ENCODE measurements at regions not wholly inside any gene's neighbourhood (a gene's known extent, or its start where the extent isn't known, plus 50 kb on each side); places are given as distances from the start of the nearest gene placed in this dataset.

- no peaks in the 10 kb centered on the region for H4K20me1 ChIP-seq (ENCODE audit: control insufficient read depth, insufficient read depth)
- no peak overlapping the region for H3K4me2 ChIP-seq (ENCODE audit: control insufficient read depth, insufficient read depth)
- H2AFZ ChIP-seq (ENCODE audit: control insufficient read depth, low read depth, low read length): no peak overlapping the region
- ChIA-PET CTCF (no interaction called here), POLR2A (no interaction called here), RAD21 (ENCODE audit: unreplicated experiment) (interaction anchor here (0.8 kb wide), 1 partner anchor 356 kb away, joined by 3 read pairs; no protein-coding TSS in a partner anchor), SMC1A (ENCODE audit: uncharacterized antibody, unreplicated experiment) (no interaction called here)
- in situ Hi-C loops (cut with MboI): no loop called here
- intact Hi-C loops (cut with micrococcal nuclease; ENCODE audit: unreplicated experiment): no loop called here
- no TSS peak for BruUV-seq (replicated peaks)
- H3K79me2 ChIP-seq (ENCODE audit: control insufficient read depth, insufficient read depth, low read length): no peaks in the 10 kb centered on the region
- no peaks in the 10 kb centered on the region for H3K4me1 ChIP-seq (ENCODE audit: control insufficient read depth, insufficient read depth, low read length)
- H3K36me3 ChIP-seq (ENCODE audit: control insufficient read depth in 2 of 2, insufficient read depth in 2 of 2, low read length in 1 of 2): no peaks in the 10 kb centered on the region
- H3K27ac ChIP-seq (ENCODE audit: control insufficient read depth, insufficient read depth): no peak overlapping the region
- no peak for FAIRE-seq
- no peaks in the 10 kb centered on the region for H3K27me3 ChIP-seq (replicated peaks in 1 of 2; ENCODE audit: control insufficient read depth in 2 of 2, insufficient read depth in 2 of 2, low read length in 1 of 2)
- no peaks in the 10 kb centered on the region for H3K9me3 ChIP-seq (replicated peaks; ENCODE audit: control insufficient read depth, insufficient read depth, low read length)
- 38% methylated on average over 8 of the region's 8 CpGs for WGBS (ENCODE audit: insufficient coverage, insufficient replicate concordance, low lambda C conversion rate, missing lambda C conversion rate)
- no peak for DNase-seq (ENCODE audit: low read depth, low spot score)
- no peak for ATAC-seq
- H3K4me3 ChIP-seq: no peak overlapping the region
- TF ChIP-seq POLR2AphosphoS2 (IDR thresholded peaks at IDR 0.05; ENCODE audit: low read depth, low read length): no peak
- TF ChIP-seq RAD21 (IDR thresholded peaks at IDR 0.05; ENCODE audit: insufficient read depth, low read depth, low read length): no peak
- H3K9ac ChIP-seq (ENCODE audit: control insufficient read depth, insufficient read depth, low read length): no peak overlapping the region
Observed at GRCh38 chr1:87682565-87682964, 353.9 kb downstream of the LMO4 start.

- Histone ChIP-seq H3K27me3 (replicated peaks in 1 of 2; ENCODE audit: control insufficient read depth in 2 of 2, insufficient read depth in 2 of 2, low read length in 1 of 2) (no peaks in the 10 kb centered on the region; a peak in 1 of 4 replicates), H4K20me1 (ENCODE audit: control insufficient read depth, insufficient read depth) (no peaks in the 10 kb centered on the region), H3K9me3 (replicated peaks; ENCODE audit: control insufficient read depth, insufficient read depth, low read length) (no peaks in the 10 kb centered on the region), H3K36me3 (ENCODE audit: control insufficient read depth in 2 of 2, insufficient read depth in 2 of 2, low read length in 1 of 2) (no peaks in the 10 kb centered on the region), H3K27ac (ENCODE audit: control insufficient read depth, insufficient read depth) (no peak overlapping the region), H3K4me2 (ENCODE audit: control insufficient read depth, insufficient read depth) (no peak overlapping the region), H3K4me1 (ENCODE audit: control insufficient read depth, insufficient read depth, low read length) (no peaks in the 10 kb centered on the region), H3K4me3 (no peak overlapping the region), H3K9ac (ENCODE audit: control insufficient read depth, insufficient read depth, low read length) (no peak overlapping the region), H3K79me2 (ENCODE audit: control insufficient read depth, insufficient read depth, low read length) (no peaks in the 10 kb centered on the region), H2AFZ (ENCODE audit: control insufficient read depth, low read depth, low read length) (no peak overlapping the region)
- FAIRE-seq (no peak), DNase-seq (ENCODE audit: low read depth, low spot score) (no peak), ATAC-seq (no peak)
- in situ Hi-C loops (cut with MboI) (no loop called here), intact Hi-C loops (cut with micrococcal nuclease; ENCODE audit: unreplicated experiment) (no loop called here)
- WGBS (ENCODE audit: insufficient coverage, insufficient replicate concordance, low lambda C conversion rate, missing lambda C conversion rate): 23% methylated on average over 4 of the region's 4 CpGs
- SMC1A ChIA-PET (ENCODE audit: uncharacterized antibody, unreplicated experiment): no interaction called here
- RAD21 ChIA-PET (ENCODE audit: unreplicated experiment): no interaction called here
- CTCF ChIA-PET: no interaction called here
- no TSS peak for BruUV-seq (replicated peaks)
- POLR2A ChIA-PET: no interaction called here
- no peak for TF ChIP-seq ATF7 (IDR thresholded peaks at IDR 0.05; ENCODE audit: low read depth)
- no peak for TF ChIP-seq BHLHE40 (IDR thresholded peaks at IDR 0.05; ENCODE audit: borderline replicate concordance in 1 of 2, low read depth in 2 of 2, low read length in 1 of 2)
- no peak for TF ChIP-seq ZZZ3 (IDR thresholded peaks at IDR 0.05; ENCODE audit: control insufficient read depth, insufficient read length, low read depth)
- no peak for TF ChIP-seq MYC (IDR thresholded peaks at IDR 0.05; ENCODE audit: insufficient read depth, insufficient read length, insufficient replicate concordance, low read length, severe bottlenecking)
- TF ChIP-seq NFYB (IDR thresholded peaks at IDR 0.05; ENCODE audit: insufficient read depth, low read depth, low read length): no peak
- TF ChIP-seq EP300 (IDR thresholded peaks at IDR 0.05; ENCODE audit: borderline replicate concordance in 1 of 2, control insufficient read depth in 1 of 2, low read depth in 2 of 2, low read length in 2 of 2): no peak
- TF ChIP-seq HDAC2 (IDR thresholded peaks at IDR 0.05): no peak
- no peak for TF ChIP-seq CTCF (IDR thresholded peaks at IDR 0.05 in 2 of 3, conservative IDR thresholded peaks at IDR 0.05 in 1 of 3; ENCODE audit: control insufficient read depth in 2 of 3, extremely low read depth in 1 of 3, insufficient read depth in 1 of 3, low read depth in 3 of 3, low read length in 3 of 3)
- TF ChIP-seq USF1 (IDR thresholded peaks at IDR 0.05; ENCODE audit: borderline replicate concordance, extremely low read length, insufficient read depth, low read depth, low read length): no peak
- TF ChIP-seq CBFB (IDR thresholded peaks at IDR 0.05; ENCODE audit: low read depth): no peak
- TF ChIP-seq SIX5 (IDR thresholded peaks at IDR 0.05; ENCODE audit: low read depth, low read length, severe bottlenecking): no peak
Observed at GRCh38 chr1:87683196-87683956, 354.7 kb downstream of the LMO4 start.

Data from GM12878 (cell line).